PFSK-1 (cell line): ENCODE measurements at regions not wholly inside any gene's neighbourhood (a gene's known extent, or its start where the extent isn't known, plus 50 kb on each side); places are given as distances from the start of the nearest gene placed in this dataset.

Source experiments
- FOXP2 ChIP-seq: optimal IDR thresholded peaks from 2 replicates; pipeline ENCODE3; 2011; ENCODE audit warnings: borderline replicate concordance, control low read depth, inconsistent platforms; ENCODE audit not compliant: insufficient read depth; ENCODE audit errors: extremely low read length, extremely low read depth
- POLR2AphosphoS5 ChIP-seq: IDR thresholded peaks from 2 replicates; pipeline ENCODE4 v1.6.1; 2012; ENCODE audit warnings: low read depth, mild to moderate bottlenecking, control low read depth, low read length, moderate library complexity

GRCh38 chr2:58562276-58562675 is 321.2 kb upstream of the FANCL start:
- TF ChIP-seq POLR2AphosphoS5 (no peak), FOXP2 (no peak)
